Neural progenitor cell (in vitro differentiated cells): ENCODE measurements at regions not wholly inside any gene's neighbourhood (a gene's known extent, or its start where the extent isn't known, plus 50 kb on each side); places are given as distances from the start of the nearest gene placed in this dataset.

Experiments used
- CTCF ChIP-seq: fragments of 200-600 bp; sonication (generic); IDR thresholded peaks from 2 replicates; pipeline ENCODE4 v1.5.1; 2017; ENCODE audit warnings: antibody characterized with exemption, mild to moderate bottlenecking
- EZH2 ChIP-seq: fragments of 200-600 bp; sonication (generic); IDR thresholded peaks from 2 replicates; pipeline ENCODE4 v1.6.1; 2017; ENCODE audit warnings: antibody characterized with exemption, mild to moderate bottlenecking, moderate library complexity

- TF ChIP-seq EZH2 (no peak), CTCF (no peak)
Measured at GRCh38 chr4:104722467-104722866, 227.8 kb upstream of the CXXC4 start.
